Neural progenitor cell (in vitro differentiated cells): ENCODE measurements at regions not wholly inside any gene's neighbourhood (a gene's known extent, or its start where the extent isn't known, plus 50 kb on each side); places are given as distances from the start of the nearest gene placed in this dataset.

ENCODE experiments used
- DNase-seq: peaks from one replicate; pipeline ENCODE4 v3.0.0-alpha.2; 2016; ENCODE audit warnings: low spot score
- H2AFZ ChIP-seq: fragments of 200-600 bp; sonication (generic); replicated peaks from 2 replicates; pipeline ENCODE4 v1.6.1; 2016; ENCODE audit warnings: antibody characterized with exemption
- H3F3A ChIP-seq: fragments of 200-600 bp; sonication (generic); 2 replicates; pipeline ENCODE4 v1.6.1; 2016; ENCODE audit warnings: antibody characterized with exemption, low read depth
- H3K27ac ChIP-seq: fragments of 200-600 bp; sonication (generic); 2 replicates; pipeline ENCODE4 v1.5.1; 2016; ENCODE audit warnings: mild to moderate bottlenecking
- H3K27me3 ChIP-seq: fragments of 200-600 bp; sonication (generic); 2 replicates; pipeline ENCODE4 v1.6.1; 2016; ENCODE audit warnings: mild to moderate bottlenecking, moderate library complexity
- H3K36me3 ChIP-seq: fragments of 200-600 bp; sonication (generic); 2 replicates; pipeline ENCODE4 v1.5.1; 2016
- H3K4me1 ChIP-seq: fragments of 200-600 bp; sonication (generic); 2 replicates; pipeline ENCODE4 v1.6.1; 2016; ENCODE audit warnings: mixed run types
- H3K4me2 ChIP-seq: fragments of 200-600 bp; sonication (generic); 2 replicates; pipeline ENCODE4 v1.6.1; 2016
- H3K4me3 ChIP-seq: fragments of 200-600 bp; sonication (generic); 2 replicates; pipeline ENCODE4 v1.5.1; 2016
- H3K79me2 ChIP-seq: fragments of 200-600 bp; sonication (generic); 2 replicates; pipeline ENCODE4 v1.6.1; 2016; ENCODE audit warnings: low read depth
- H3K9ac ChIP-seq: fragments of 200-600 bp; sonication (generic); 2 replicates; pipeline ENCODE4 v1.6.1; 2016
- H3K9me3 ChIP-seq: fragments of 200-600 bp; sonication (generic); 2 replicates; pipeline ENCODE4 v1.5.1; 2016; ENCODE audit warnings: low read depth
- H4K20me1 ChIP-seq: fragments of 200-600 bp; sonication (generic); 2 replicates; pipeline ENCODE4 v1.6.1; 2016; ENCODE audit warnings: low read depth
- H3K27ac Mint-ChIP-seq: 3 replicates; pipeline ENCODE4 v1.8.0; 2021; ENCODE audit warnings: mixed read lengths
- H3K27me3 Mint-ChIP-seq: 2 replicates; pipeline ENCODE4 v1.8.0; 2022; ENCODE audit warnings: low read depth, mild to moderate bottlenecking, inconsistent platforms, moderate library complexity, mixed read lengths; ENCODE audit not compliant: insufficient read depth
- H3K36me3 Mint-ChIP-seq: 3 replicates; pipeline ENCODE4 v1.8.0; 2021; ENCODE audit warnings: mixed read lengths
- H3K4me1 Mint-ChIP-seq: 3 replicates; pipeline ENCODE4 v1.8.0; 2021; ENCODE audit warnings: mixed read lengths
- H3K4me3 Mint-ChIP-seq: 3 replicates; pipeline ENCODE4 v1.8.0; 2021; ENCODE audit warnings: mild to moderate bottlenecking, moderate library complexity, mixed read lengths
- H3K9me3 Mint-ChIP-seq: 3 replicates; pipeline ENCODE4 v1.8.0; 2020; ENCODE audit warnings: mixed read lengths
- CTCF ChIP-seq: fragments of 200-600 bp; sonication (generic); IDR thresholded peaks from 2 replicates; pipeline ENCODE4 v1.5.1; 2017; ENCODE audit warnings: antibody characterized with exemption, mild to moderate bottlenecking
- EZH2 ChIP-seq: fragments of 200-600 bp; sonication (generic); IDR thresholded peaks from 2 replicates; pipeline ENCODE4 v1.6.1; 2017; ENCODE audit warnings: antibody characterized with exemption, mild to moderate bottlenecking, moderate library complexity
- EZH2phosphoT487 ChIP-seq: fragments of 200-600 bp; sonication (generic); IDR thresholded peaks from 2 replicates; pipeline ENCODE4 v1.6.1; 2017; ENCODE audit warnings: antibody characterized with exemption

- Histone ChIP-seq H3K27ac (no peak overlapping the region), H3K9me3 (no peaks in the 10 kb centered on the region), H3K36me3 (no peaks in the 10 kb centered on the region), H3K79me2 (no peaks in the 10 kb centered on the region), H2AFZ (no peak overlapping the region), H3K4me2 (no peak overlapping the region), H3K4me1 (no peaks in the 10 kb centered on the region), H3K27me3 (no peaks in the 10 kb centered on the region), H3K4me3 (no peak overlapping the region), H4K20me1 (no peaks in the 10 kb centered on the region), H3F3A (no peaks in the 10 kb centered on the region), H3K9ac (no peak overlapping the region)
- no peaks in the 10 kb centered on the region for H3K27me3 Mint-ChIP-seq
- H3K9me3 Mint-ChIP-seq = no peaks in the 10 kb centered on the region
- no peaks in the 10 kb centered on the region for H3K4me1 Mint-ChIP-seq
- H3K36me3 Mint-ChIP-seq = no peaks in the 10 kb centered on the region
- DNase-seq = no peak
- no peak for TF ChIP-seq EZH2phosphoT487
- TF ChIP-seq CTCF = no peak
- no peak for TF ChIP-seq EZH2
- no peak overlapping the region for H3K27ac Mint-ChIP-seq
- no peak overlapping the region for H3K4me3 Mint-ChIP-seq
Measured at GRCh38 chr5:143976055-143976454, 164.1 kb downstream of the HMHB1 start.

DNA sequence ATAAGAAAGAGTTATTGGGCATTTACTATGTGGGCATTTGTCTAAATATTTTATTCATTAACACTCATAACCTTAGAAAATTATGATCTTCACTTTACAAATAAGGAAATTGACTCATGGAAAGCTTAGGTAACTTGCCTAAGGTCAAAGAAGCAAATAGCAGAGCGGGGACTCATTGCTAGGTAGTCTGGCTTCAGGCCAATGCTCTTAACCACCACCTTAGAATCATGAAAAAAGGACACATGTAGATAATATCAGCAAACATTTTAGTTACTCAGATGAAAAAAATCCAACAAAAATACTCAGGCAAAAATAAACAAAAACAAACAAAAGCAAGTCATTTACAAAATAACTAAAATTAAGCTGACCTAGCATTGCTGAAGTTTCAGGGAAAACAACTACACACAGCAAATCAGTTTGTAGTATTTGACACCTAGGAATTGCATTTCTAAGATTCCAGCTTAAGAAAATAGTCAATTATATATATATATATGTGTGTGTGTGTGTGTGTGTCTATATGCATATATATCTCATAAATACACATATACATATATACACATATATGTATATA is 166.0 kb downstream of the HMHB1 start:
- H3K9me3 Mint-ChIP-seq = no peaks in the 10 kb centered on the region
- Histone ChIP-seq H3K79me2 (no peaks in the 10 kb centered on the region), H2AFZ (no peak overlapping the region), H3K36me3 (no peaks in the 10 kb centered on the region), H4K20me1 (no peaks in the 10 kb centered on the region), H3K4me3 (no peak overlapping the region), H3K27me3 (no peaks in the 10 kb centered on the region), H3F3A (no peaks in the 10 kb centered on the region), H3K4me1 (no peaks in the 10 kb centered on the region), H3K4me2 (no peak overlapping the region), H3K27ac (no peak overlapping the region), H3K9ac (no peak overlapping the region), H3K9me3 (no peaks in the 10 kb centered on the region)
- H3K27me3 Mint-ChIP-seq = no peaks in the 10 kb centered on the region
- no peak overlapping the region for H3K4me3 Mint-ChIP-seq
- DNase-seq = no peak
- TF ChIP-seq EZH2phosphoT487 = no peak
- no peak for TF ChIP-seq CTCF
- no peak for TF ChIP-seq EZH2
- H3K4me1 Mint-ChIP-seq = no peaks in the 10 kb centered on the region
- no peak overlapping the region for H3K27ac Mint-ChIP-seq
- H3K36me3 Mint-ChIP-seq = no peaks in the 10 kb centered on the region

GRCh38 chr5:143979044-143979690 is 167.2 kb downstream of the HMHB1 start:
- H3K27ac Mint-ChIP-seq = no peak overlapping the region
- H3K4me1 ChIP-seq = no peaks in the 10 kb centered on the region
- no peaks in the 10 kb centered on the region for H3K9me3 Mint-ChIP-seq
- no peaks in the 10 kb centered on the region for H4K20me1 ChIP-seq
- no peaks in the 10 kb centered on the region for H3K36me3 ChIP-seq
- H3K4me3 Mint-ChIP-seq = no peak overlapping the region
- H3K36me3 Mint-ChIP-seq = no peaks in the 10 kb centered on the region
- H3K4me1 Mint-ChIP-seq = no peaks in the 10 kb centered on the region
- TF ChIP-seq EZH2phosphoT487 (no peak), CTCF (no peak), EZH2 (no peak)
- H2AFZ ChIP-seq = peak overlapping the region; percentile 1
- H3K4me3 ChIP-seq = no peak overlapping the region
- H3F3A ChIP-seq = no peaks in the 10 kb centered on the region
- H3K79me2 ChIP-seq = no peaks in the 10 kb centered on the region
- H3K27me3 ChIP-seq = no peaks in the 10 kb centered on the region
- H3K27me3 Mint-ChIP-seq = peaks cover 2% of the 10 kb centered on the region
- H3K4me2 ChIP-seq = no peak overlapping the region
- H3K27ac ChIP-seq = no peak overlapping the region
- H3K9me3 ChIP-seq = no peaks in the 10 kb centered on the region
- no peak overlapping the region for H3K9ac ChIP-seq
- DNase-seq = peak; percentile 7
